OCI-LY7 (cell line): ENCODE measurements at regions not wholly inside any gene's neighbourhood (a gene's known extent, or its start where the extent isn't known, plus 50 kb on each side); places are given as distances from the start of the nearest gene placed in this dataset.

Experiments used
- EZH2phosphoT487 ChIP-seq: fragments of 200-600 bp; sonication (generic); IDR thresholded peaks from 2 replicates; pipeline ENCODE4 v1.6.1; 2018; ENCODE audit warnings: low read depth, borderline replicate concordance, mild to moderate bottlenecking, mixed run types, antibody characterized with exemption, low read length, moderate library complexity, mixed read lengths
- TF ChIP-seq, protein P1 (sequence below): fragments of 200-600 bp; sonication (generic); conservative IDR thresholded peaks from 2 replicates; pipeline ENCODE4 v1.5.1; 2014; ENCODE audit warnings: mild to moderate bottlenecking, antibody characterized with exemption, low read length, moderate library complexity, mixed read lengths

DNA sequence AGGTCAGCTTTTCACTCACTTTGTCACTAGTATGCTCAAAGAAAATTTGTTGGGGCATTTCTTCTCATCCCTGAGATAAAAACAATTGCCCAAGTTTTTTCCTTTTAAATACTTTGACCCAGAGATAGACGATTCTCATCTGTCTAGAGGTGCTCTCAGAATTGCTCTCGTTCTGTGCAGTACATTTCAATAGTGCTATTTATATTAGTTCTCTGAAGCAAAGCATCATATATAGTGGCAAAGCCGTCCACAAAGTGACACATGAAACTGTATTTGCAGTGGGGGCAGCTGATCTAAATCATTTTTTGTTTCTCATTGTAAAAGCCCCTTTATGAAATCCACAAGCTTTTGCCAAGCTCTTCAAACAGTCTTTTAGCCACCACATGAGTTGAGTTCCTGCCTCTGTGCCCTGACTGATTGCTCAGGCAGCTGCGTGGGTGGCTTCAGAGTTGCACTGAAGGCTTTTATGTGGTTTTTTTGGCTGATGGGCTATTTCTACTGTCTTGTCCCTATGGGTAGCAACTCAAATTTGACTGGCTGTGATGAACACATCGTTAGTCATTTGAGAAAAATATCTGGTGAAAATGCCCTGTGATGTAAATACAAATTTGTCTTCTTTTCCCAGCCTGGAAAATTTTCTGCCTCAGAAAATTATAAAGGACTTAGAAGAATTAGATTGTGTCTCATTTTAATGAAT, 119.1 kb upstream of the OTUD4 start:
- TF ChIP-seq, protein P1, sequence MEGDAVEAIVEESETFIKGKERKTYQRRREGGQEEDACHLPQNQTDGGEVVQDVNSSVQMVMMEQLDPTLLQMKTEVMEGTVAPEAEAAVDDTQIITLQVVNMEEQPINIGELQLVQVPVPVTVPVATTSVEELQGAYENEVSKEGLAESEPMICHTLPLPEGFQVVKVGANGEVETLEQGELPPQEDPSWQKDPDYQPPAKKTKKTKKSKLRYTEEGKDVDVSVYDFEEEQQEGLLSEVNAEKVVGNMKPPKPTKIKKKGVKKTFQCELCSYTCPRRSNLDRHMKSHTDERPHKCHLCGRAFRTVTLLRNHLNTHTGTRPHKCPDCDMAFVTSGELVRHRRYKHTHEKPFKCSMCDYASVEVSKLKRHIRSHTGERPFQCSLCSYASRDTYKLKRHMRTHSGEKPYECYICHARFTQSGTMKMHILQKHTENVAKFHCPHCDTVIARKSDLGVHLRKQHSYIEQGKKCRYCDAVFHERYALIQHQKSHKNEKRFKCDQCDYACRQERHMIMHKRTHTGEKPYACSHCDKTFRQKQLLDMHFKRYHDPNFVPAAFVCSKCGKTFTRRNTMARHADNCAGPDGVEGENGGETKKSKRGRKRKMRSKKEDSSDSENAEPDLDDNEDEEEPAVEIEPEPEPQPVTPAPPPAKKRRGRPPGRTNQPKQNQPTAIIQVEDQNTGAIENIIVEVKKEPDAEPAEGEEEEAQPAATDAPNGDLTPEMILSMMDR: no peak
- no peak for TF ChIP-seq EZH2phosphoT487
